SHP77 treated with DMSO at 0.1 percent for 48 hours (cell line): ENCODE measurements at regions not wholly inside any gene's neighbourhood (a gene's known extent, or its start where the extent isn't known, plus 50 kb on each side); places are given as distances from the start of the nearest gene placed in this dataset.
"Not testable (repeated sequence)": the region's sequence is repeated elsewhere in the genome, so short reads cannot be mapped to it uniquely, and the experiment has no call there.

Experiments used
- DNase-seq: peaks from one replicate; lab custom pipeline; 2025; lab: John Stamatoyannopoulos, UW

DNA sequence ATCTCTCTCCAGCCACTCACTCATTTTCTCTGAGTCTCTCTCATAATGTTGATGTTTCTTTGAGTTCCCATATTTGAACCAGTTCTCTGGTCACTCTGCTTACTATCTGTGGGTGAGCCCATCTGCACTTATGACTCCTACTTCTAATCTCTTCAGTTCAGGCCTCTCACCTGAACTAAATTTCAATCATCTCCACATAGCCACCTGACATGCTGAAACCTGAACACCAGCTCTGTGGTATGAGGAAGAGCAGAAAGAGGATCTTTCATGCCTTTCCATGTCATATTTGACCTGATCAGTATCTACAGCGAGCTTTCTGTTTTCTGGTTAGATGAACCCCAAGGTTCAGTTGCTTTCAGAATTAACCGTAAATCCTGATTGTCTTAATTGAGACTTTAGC is 122.2 kb upstream of the ESX1 start:
- no peak for DNase-seq

- DNase-seq, result no peak
Observed at GRCh38 chrX:104372547-104372946, 117.8 kb upstream of the ESX1 start.

GRCh38 chrX:104370089-104370488 is 115.4 kb upstream of the ESX1 start:
- no peak for DNase-seq

DNA sequence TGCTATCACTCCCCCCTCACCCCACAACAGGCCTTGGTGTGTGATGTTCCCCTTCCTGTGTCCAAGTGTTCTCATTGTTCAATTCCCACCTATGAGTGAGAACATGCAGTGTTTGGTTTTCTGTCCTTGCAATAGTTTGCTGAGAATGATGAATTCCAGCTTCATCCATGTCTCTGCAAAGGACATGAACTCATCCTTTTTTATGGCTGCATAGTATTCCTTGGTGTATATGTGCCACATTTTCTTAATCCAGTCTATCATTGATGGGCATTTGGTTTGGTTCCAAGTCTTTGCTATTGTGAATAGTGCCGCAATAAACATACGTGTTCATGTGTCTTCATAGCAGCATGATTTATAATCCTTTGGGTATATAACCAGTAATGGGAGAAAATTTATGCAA is 106.0 kb upstream of the ESX1 start:
- DNase-seq, result not testable (repeated sequence)

- DNase-seq, result no peak
Observed at GRCh38 chrX:104359124-104359523, 104.4 kb upstream of the ESX1 start.

- no peak for DNase-seq
Observed at GRCh38 chrX:104351173-104351769, 96.5 kb upstream of the ESX1 start.

DNA sequence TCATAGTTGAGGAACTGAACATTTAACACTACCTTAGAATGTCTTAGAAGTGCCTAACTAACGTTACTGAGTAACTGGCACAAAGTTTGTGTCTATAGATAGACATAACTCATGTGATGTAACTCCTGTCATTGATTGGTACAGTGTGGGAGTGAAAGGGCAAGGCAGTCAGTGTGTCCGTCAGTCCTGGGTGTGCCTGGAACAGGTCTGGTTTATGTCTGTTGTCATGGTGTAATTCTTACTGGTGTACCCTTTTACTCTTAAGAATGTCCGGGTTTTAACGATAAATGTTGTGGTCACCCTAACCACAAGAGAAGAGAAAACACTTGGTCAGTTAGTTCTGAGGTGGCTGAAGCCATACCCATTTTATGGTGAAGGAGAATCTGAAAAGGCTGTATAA is 93.1 kb upstream of the ESX1 start:
- DNase-seq, result no peak

- no peak for DNase-seq
Observed at GRCh38 chrX:104343428-104344129, 88.8 kb upstream of the ESX1 start.

DNA sequence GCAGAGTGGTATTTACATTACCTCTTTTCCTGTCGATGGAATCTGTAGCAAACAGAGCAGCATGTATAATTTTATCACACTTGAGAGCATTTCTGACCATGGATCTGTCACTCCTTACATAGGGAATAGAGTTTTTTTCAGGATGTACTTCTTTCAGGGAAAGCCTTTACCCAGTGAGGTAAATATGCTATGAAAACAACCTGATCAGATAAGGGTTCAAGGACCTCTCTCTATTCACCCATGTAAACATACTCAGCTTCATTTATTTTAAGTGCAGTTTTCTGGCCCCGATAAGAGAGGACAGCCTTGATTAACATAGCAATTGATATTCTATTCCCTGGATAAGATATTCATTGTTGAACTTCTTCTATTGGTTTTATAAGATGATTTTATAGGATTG is 87.3 kb upstream of the ESX1 start:
- no peak for DNase-seq

GRCh38 chrX:104335756-104336155 is 81.0 kb upstream of the ESX1 start:
- no peak for DNase-seq

DNA sequence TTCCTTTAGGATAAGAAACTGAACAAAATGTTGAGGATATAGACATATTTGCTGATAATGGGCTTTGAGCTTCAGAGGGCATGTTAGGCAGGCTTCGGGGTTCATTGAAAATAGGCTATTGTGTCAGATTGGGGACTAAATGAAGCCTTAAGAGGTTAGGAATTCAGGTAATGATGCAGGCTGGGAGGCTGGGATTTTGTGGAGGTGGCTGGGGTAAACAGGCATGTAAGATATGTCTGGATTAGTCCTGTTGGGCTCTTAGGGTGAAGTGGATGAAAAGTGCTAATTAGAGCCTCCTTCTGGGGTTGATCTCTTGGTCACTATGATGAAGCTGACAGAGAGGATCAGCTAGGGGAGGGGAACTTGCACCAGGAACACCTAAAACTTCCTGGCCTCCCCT is 80.2 kb upstream of the ESX1 start:
- no peak for DNase-seq

DNA sequence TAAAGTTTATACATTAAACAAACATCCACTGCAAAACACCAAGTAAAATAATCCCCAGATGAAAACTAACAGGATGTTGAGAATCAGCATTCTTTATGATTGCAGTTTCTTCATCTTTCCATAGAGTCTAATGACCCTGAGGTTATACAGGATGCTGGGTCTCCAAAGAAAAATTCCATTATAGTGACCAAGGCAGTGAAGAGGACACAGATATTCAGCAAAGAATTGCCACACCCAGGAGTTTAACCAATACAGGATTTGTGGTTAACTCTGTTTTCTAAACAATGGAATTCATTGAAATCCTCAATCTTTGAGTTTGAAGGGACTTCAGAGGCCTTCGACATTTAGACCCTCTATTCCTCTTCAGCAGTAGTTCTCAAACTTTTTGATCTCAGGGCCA is 76.2 kb upstream of the ESX1 start:
- DNase-seq, result no peak

DNA sequence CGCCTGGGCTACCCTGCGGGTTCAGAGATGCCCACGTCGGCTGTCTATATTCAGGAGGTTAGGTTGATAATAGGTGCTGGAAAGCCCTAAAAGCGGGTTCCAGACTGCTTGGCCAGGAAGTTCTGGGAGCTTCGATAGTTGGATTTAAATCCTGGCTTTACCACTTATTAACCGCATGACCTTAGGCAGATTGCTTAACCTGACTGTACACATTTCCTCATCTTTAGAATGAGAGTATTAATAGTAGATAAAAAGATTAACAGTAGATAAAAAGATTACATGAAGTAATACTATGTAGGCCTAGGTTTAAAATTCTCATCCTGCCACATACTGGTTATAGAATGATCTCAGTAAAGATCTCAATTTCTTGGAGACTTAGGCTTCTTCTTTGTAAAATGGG is 75.0 kb upstream of the ESX1 start:
- DNase-seq, result no peak

DNA sequence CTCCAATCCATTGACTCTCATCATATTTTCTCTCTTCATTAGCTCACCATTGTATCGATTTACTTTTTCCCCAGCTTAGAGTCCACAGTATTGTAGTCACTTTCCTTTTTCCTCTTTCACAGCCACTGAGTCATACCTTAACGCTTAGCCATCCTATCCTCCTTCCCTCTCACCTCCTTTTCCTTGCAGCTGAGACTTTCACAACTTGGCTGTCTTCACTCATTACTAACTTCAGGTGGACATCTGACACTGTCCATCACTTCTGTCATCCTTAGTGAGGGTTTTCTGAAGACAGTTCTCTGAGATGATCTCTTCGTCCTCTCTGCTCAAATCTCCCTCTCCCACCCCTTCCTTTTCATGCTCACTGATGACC is 70.5 kb upstream of the ESX1 start:
- no peak for DNase-seq

GRCh38 chrX:104324461-104325212 is 69.9 kb upstream of the ESX1 start:
- DNase-seq, result no peak

DNA sequence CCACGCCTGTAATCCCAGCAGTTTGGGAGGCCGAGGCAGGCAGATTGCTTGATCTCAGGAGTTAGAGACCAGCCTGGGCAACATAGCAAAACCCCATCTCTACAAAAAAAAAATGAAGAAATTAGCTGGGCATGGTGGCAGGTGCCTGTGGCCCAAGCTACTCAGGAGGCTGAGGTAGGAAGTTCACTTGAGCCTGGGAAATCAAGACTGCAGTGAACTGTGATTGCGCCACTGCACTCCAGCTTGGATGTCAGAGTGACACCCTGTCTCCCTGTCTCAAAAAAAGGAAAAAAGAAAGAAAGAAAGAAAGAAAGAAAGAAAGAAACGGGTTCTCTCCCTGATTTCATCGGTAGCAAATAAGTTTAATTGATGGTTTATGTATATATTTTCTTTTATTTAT is 64.6 kb upstream of the ESX1 start:
- DNase-seq, result no peak

DNA sequence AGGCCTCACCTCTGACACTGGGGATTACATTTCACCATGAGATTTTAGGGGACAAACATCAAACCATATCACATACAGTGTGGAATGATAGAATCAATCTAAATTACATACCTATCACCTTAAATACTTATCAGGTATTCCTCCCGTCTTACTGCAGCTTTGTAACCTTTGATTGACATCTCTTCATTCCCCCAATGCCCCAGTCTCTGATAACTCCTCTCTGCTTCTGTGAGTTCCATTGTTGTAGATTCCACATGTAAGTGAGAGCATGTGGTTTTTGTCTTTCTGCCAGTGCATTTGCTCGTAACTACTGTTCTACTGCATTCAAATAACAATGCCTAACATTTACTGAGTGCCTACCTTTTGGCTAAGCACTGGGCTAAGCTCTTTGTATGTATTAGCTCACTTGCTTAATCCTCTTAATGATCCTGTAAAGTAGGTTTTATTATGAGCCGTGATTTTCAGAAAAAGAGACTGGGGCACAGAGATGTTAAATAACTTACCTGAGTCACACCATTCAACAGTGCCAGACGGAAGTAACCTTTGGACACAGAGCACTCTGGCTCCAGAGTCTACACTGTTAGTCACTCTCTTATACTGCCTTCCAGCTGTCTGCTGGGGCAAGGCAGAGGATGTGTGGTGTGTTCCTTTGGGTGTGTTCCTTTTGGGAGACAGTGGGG is 63.7 kb upstream of the ESX1 start:
- DNase-seq, result no peak

- DNase-seq, result no peak
Observed at GRCh38 chrX:104316739-104317138, 62.0 kb upstream of the ESX1 start.

GRCh38 chrX:104315555-104315954 is 60.8 kb upstream of the ESX1 start:
- no peak for DNase-seq

- no peak for DNase-seq
Observed at GRCh38 chrX:104310657-104311254, 56.0 kb upstream of the ESX1 start.

GRCh38 chrX:104310090-104310489 is 55.4 kb upstream of the ESX1 start:
- DNase-seq, result no peak

- no peak for DNase-seq
Observed at GRCh38 chrX:104309169-104309568, 54.4 kb upstream of the ESX1 start.

GRCh38 chrX:104307341-104307740 is 52.6 kb upstream of the ESX1 start:
- no peak for DNase-seq
